ENCODE measurements at regions not wholly inside any gene's neighbourhood (a gene's known extent, or its start where the extent isn't known, plus 50 kb on each side); places are given as distances from the start of the nearest gene placed in this dataset.

- TF ChIP-seq POLR2A (IDR thresholded peaks at IDR 0.05) (no peak), CTCF (IDR thresholded peaks at IDR 0.05) (no peak), POLR2AphosphoS5 (IDR thresholded peaks at IDR 0.05) (no peak)
Measured at GRCh38 chr6:58290177-58290576, 972.7 kb downstream of the PRIM2 start.
